Epidermal melanocyte (primary cell): ENCODE measurements at regions not wholly inside any gene's neighbourhood (a gene's known extent, or its start where the extent isn't known, plus 50 kb on each side); places are given as distances from the start of the nearest gene placed in this dataset.
"Not testable (repeated sequence)": the region's sequence is repeated elsewhere in the genome, so short reads cannot be mapped to it uniquely, and the experiment has no call there.

Source experiments
- DNase-seq: peaks from one replicate; pipeline ENCODE4 v3.0.0; 2011; ENCODE audit warnings: low spot score; ENCODE audit not compliant: insufficient read length

DNA sequence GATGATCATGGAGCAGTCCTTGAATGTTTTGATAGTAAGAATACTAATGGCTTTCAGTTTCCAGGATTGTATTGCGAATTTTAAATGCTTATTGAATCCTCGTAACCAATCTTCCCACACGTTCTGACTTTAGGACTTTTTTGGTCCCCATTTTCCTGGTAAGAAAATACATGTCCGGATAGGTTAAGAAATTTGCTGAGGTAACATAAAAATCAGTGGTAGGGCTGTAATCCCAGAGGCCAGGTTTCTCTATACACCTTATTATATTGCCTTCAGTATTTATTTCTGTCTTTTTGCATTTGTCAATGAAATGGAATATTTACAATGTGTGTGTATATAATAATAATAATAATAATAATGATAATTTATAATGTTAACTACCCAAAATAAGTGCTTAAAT is 603.2 kb downstream of the TMEM182 start:
- no peak for DNase-seq

DNA sequence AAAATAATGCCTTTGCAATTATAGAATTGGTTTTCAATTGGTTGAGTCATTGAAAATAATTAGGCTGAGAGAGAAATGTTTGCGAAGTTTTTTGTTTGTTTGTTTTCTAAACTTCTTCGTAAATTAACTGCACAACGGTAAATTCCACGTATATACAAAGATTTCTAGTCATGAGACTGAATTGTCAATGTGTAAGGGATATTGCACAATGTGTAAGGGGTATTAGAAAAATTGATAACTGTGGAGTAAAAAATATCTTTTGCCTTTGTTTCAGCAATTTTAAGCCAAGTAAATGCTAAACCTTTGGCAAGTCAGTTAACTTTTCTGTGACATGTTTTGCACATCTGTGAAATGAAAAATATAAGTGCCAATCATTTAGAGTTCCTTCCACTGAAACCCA is 606.0 kb downstream of the TMEM182 start:
- no peak for DNase-seq

DNA sequence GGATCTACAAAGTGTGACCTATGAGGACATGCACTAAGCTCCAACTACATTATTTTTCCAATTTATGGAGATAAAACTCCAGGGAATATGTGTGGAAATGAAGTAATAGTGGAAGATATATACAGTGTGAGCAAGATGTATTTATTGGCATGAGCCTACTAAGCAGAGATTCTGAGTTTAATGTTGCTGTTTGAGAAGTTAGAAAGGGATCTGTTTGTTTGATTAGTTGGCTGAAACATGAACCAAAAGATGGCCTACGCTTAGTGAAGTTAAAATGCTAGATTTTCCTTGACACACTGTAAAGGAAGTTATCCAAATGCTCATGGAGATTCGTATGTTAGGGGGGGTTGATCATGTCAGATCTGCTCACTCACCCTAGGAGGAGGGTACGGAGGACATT is 621.7 kb downstream of the TMEM182 start:
- DNase-seq = no peak

DNA sequence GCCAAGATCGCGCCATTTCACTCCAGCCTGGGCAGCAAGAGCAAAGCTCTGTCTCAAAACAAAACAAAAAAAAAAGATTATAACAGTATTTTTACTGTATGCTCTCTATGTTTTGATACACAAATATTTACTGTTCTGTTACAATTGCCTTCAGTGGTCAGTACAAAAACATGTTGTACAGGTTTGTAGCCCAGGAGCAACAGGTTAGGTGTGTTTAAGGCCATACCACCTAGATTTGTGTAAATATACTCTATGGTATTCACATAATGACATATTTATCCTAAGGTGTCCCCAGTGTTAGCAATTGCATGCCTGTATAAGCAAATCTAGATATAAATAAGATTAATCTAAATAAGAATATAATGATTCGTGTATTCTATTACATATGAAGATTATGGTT is 625.0 kb downstream of the TMEM182 start:
- no peak for DNase-seq

DNA sequence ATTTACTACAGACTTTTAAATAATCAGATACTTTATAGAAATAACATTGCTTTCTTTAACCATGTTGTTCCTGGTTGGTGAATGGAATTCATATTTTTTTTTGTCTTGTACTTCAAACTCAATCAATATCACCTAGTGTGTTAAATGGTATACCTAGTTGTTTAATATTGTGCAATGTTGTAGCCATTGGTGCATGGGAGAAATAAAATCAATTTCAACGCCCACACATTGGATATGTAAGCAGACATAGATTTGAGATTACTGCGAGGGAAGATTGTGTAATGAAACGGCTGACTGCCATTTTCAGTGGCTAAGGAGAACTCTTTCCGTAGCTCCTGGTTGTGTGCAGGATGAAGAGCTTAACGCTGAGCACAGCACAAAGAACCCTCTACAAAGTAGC is 626.1 kb downstream of the TMEM182 start:
- DNase-seq = no peak

DNA sequence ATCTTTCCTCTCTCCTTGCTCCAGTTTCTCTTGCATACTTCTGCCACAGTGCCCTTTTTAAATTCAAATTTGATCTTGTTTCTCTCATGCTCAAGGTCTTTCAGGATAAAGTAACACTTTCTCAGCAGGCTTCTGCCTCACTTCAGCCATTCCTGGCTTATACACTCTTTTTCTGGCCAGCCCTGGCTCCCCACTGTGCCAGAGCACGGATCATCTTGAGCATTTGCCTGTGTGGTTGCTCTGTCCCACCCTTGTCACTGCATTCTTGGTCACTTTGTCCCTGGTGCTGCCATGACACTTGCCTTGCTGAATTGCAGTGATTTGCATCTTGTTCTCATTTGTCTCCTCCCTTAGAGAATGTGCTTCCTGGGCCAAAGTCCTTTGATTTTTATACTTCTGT is 634.3 kb downstream of the TMEM182 start:
- no peak for DNase-seq

DNA sequence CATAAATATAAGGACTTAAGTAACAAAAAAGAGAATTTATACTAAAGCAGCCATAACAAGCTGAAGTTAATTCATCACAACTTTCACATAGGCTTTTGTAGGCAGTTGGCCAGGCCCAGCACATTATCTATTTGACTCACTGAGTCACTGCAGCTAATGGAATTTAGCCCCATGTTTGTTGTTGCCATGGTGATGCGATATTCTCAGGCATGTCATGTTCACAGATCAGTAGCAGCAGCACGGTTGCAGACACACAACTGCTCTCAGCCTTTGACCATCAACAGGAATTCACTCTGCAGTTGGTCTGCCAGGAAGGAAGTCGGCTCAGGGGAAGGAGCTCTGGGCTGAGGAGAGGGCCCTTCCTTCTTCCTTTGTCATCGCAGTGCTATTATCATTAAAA is 639.8 kb downstream of the TMEM182 start:
- no peak for DNase-seq

DNA sequence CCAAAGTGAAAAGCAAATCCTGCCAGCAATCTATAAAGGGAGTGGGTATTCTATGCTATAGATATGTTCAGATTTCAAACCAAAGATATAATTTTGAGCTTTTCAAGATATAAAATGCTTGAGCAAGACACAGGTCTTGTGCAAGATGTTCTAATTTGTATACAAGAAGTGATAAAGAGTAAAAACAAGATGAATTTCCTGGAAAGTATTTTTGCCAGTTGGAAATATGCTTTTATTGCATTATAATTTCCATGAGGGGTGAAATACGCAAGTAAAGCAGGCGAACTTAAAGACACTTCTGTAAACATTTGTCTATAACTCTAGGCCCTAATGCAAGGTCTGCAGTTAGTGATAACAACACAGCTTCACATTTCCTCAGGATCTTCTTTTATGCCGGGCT is 640.5 kb downstream of the TMEM182 start:
- DNase-seq = no peak

DNA sequence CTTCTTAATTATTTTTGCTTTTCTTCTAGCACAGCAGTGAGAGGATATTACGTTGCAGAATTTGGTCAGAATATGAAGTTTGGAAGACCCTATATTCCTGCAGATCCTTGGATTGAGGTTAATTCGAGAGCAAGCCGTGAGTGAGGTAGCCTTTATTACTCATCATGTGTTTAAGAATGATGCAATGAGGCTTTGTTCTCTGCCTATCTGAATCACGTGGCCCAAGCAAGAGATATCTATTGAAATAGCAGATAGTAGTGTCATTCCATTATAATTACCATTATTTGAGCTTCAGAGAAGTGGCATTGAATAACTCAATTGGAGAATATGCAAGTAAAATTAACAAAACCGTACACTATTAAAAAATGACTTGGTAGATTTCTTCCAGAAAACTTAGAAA is 641.1 kb downstream of the TMEM182 start:
- DNase-seq = no peak

DNA sequence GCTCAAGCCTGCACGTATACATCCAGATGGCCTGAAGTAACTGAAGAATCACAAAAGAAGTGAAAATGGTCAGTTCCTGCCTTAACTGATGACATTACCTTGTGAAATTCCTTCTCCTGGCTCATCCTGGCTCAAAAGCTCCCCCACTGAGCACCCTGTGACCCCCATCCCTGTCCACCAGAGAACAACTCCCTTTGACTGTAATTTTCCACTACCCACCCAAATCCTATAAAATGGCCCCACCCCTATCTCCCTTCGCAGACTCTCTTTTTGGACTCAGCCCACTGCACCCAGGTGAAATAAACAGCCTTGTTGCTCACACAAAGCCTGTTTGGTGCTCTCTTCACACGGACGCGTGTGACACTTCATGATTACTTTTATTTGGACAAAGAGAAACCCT is 641.6 kb downstream of the TMEM182 start:
- not testable (repeated sequence) for DNase-seq

DNA sequence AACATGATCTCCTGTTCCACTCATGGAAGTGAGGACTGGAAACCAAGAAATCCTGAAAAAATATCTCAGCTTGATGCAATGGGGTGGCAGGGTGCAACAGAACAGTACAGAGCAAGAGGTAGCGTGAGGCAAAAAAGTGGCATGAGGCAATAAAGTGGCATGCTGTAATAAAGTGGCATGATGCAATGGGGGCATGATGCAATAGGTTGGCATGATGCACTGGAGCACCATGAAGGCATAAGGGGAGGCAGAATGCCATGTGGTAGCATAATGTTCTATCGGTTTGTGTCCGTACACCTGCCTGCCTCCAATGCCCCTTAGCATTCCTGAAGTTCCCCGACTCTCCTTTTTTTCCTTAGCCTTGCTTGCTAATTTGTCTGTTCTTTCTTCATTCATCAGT is 648.4 kb downstream of the TMEM182 start:
- no peak for DNase-seq

DNA sequence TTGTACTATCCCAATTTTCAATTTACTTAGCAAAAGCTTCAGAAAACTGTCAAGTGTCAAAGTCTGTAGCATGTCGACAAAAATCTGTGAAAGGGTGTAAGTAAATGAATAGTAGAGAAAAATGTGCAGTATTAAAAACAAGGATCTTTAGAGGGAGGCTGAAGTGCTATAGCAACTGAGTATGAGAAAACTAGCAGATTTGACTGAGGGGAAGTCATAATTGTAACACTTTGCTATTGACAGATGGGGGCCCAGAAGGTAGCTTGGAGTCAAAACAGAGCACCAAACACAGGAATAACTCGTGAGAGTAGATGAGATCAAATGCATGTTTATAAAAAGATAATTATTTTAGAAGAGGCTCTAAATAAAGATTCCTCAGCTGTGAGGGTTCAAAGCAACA is 657.7 kb downstream of the TMEM182 start:
- DNase-seq = no peak

DNA sequence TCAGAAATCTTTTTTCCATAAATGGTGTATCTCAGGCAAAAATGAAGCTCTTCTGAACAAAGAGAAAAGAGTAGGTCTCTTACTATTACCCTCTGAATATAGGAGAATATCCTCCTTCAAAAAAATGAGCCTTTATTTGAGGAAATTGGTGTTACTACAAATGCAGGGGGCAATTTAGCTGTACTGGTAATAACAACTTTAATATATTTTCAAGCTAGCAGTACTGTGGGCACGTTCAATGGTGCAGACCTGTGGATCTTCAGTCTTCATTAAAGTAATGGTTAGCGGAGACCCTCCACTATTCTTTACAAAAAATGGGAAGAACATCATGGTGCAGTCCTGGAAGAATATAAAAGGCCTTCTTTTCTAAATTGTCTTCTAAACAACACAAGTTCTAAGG is 661.3 kb downstream of the TMEM182 start:
- no peak for DNase-seq

DNA sequence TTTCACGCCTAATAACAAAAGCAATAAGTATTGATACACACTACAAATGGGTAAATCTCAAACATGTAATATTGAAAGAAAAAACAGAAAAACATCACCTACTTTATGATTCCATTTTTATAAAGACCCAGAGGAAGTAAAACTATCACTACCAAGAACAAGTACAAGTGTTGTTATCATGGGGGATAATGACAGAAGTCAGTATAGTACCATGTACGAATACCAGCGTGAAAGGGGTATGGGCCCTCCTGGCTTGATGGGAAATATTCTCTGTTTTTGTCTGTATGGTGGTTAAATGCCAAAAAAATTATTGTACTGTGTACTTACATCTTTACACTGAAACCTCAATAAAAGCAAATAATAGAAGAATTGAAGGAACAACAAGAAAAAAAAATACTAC is 665.7 kb downstream of the TMEM182 start:
- DNase-seq = no peak

DNA sequence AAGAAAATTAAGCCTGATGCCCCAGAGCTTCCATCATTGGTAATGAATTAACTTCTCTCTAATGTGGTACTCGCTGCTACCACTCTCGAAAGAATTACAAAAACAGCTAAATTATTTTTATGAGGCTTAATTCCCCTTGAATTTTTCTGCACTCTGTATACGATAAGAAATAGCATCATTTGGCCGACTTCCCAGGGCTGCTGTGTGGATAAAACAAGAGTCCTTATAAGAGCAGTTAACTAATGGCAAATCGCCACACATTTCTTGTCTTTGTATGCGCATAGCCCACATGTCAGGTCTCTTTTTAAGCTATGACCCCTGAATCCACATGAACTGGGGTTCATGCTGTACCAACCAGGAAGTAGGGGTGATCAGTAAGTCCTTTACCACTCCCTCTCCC is 668.4 kb downstream of the TMEM182 start:
- no peak for DNase-seq

DNA sequence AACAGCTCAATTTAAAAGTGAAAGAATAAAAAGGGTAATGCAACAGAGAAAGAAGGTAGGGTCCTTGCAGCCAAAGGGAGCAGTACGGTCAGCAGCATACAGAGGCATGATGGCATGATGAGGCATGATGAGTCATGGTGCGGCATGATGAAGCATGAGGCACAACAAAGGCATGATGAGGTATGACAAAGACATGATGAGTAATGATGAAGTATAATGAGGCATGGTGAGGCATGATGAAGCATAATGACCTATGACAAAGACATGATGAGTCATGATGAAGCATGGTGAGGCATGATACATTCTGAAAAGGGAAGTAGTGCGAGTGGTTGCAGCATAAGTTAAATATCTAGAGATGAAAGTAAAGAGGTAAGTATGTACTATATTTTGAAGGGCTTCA is 673.2 kb downstream of the TMEM182 start:
- no peak for DNase-seq

DNA sequence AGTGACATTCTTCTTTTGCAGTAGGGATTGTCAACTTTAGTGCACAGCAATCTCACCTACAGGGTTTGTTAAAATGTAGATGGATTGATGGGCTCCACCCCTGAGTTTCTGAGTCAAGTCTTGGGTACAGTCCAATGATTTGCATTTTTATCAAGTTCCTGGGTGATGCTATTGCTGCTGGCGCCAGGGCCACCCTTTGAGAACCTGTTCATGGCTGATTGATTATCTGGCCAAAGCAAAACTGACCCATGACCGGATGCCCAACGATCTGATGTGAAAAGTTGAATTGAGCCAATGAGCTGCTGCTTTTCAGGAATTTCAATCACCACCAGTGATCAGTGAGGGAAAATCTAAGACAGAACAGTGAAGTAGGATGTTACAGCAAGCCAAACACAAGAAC is 675.3 kb downstream of the TMEM182 start:
- no peak for DNase-seq

DNA sequence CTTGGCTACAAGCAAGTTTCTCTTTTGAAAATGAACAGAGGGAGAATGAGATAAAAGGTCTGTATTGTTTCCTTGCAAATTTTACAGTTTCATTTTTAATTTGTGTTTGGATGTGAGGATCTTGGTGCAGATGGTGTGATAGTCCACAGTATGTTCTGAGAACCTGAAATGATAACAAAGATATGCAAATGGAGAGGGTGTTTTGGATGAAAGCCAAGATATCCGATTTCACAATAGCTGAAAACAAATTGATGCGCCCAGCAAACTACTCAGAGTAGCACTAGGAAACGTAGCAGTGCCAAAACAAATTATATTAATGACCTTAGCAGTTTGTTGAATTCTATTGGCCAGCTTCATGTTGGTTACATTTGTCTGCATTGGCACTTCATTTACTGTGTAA is 683.5 kb downstream of the TMEM182 start:
- no peak for DNase-seq

DNA sequence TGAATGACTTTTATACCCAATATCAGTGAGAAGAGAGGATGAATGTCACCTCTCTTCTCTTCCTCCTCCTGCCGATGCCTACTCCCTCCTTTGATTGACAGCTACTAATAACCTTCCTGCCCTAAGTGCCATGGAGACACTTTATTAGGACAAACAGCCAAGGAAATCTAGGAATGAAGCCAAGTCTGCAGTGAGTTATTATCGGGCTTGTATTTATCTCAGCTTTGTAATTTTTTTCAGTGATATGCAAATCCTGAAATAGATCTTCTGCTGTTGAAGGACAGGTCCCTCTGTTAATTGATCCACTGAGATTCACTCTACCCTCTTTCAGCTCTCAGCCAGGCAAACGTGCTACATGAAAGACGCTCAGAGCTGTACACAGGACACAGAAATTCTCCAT is 686.7 kb downstream of the TMEM182 start:
- no peak for DNase-seq

DNA sequence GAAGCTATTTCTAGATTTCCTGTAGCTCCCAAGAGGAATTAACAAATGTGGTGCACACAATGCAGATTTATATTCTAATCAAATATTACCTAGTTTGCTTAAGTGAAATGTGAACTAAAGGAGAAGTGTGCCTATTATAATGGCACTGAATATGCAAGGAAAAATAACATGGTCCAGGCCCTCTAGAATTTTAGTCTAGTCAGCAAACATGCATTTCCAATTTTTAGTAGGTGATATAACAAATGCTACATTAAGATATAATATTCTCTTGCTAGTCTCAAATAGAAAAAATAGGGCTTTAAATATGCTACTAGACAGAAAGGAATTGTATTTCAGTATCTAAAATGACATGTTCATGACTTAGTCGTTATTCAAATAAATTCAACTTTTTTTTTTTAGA is 689.5 kb downstream of the TMEM182 start:
- no peak for DNase-seq

DNA sequence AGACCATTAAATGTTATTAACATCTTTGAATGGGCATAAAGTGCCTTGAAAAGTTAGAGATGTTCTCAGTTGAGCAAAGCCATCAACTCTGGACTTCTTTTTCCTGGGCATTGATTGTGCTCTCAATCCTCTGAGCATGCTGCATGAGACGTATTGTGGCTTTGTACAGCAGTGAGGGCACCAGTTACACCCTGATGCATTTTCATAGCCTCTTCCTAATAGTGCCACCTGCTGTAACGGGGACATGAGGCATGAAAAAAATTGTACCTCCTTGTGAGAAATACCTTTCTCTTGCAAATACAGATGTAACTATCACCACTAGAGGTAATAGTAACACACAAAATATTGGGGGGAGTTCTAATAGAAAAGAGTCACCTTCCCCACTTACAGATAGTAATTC is 697.5 kb downstream of the TMEM182 start:
- DNase-seq = no peak

DNA sequence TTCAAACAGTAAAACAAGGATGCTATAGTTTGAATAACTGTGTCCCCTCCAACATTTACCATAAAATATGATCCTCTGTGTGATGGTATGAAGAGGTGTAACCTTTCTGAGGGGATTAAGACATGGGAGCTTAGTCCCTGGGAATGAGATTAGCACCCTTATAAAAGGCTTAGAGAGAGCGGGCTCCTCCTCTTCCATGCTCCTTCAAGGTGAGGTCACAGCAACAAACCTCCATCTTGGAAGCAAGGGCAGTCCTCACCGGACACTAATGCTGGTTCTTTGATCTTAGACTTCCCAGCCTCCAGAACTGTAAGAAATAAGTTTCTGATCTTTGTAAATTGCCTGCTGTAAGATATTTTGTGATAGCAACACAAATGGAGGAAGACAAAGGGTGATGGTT is 700.3 kb downstream of the TMEM182 start:
- DNase-seq = no peak

DNA sequence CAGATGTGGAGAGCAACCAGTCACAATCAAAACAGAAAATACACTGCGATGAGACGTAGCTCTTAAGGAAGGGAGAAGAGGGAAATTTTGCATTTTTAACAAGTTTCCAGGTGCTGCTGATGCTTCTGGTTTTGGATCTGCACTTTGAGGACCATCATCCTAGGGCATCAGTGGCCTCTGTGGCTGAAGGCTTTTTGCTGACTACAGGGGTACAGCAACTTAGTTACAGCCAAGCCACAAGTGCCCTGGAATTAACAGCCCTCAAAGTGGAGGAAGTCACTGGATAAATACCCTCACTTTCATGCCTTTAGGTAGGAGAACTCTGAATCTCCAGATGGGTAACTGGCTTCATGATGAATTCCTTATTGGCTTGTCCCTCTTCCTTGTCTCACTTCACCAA is 700.9 kb downstream of the TMEM182 start:
- no peak for DNase-seq

DNA sequence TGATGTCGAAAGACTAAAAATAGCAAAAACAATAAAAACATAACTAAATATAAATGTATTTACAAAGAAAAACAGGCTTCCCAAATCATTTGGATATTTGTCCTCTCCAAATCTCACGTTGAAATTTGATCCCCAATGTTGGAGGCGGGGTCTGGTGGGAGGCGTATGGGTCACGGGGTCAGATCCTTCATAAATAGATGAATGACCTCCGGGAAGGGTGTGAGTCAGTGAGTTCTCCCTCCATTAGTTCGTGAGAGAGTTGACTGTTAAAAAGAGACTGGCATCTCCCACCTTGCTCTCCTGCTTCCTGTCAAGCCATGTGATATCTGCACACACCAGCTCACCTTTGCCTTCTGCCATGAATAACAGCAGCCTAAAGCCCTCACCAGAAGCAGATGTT is 703.0 kb downstream of the TMEM182 start:
- DNase-seq = no peak

DNA sequence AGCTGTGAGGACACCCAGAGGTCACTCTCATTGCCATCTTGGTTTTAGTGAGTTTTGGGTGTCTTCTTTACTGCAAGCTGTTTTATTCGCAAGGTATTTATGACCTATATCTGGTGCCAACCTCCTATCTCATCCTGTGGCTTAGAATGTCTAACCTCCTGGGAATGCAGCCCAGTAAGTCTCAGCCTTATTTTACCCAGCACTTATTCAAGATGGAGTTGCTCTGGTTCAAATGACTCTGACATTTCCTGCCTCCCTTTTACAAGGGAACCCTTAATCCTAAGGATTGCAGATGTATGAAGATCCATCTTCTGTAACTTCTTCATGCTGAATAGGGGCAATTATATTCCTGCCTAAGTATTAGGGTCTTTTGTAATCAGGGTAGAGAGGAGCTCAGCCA is 708.0 kb downstream of the TMEM182 start:
- DNase-seq = no peak
